ENCODE measurements at regions not wholly inside any gene's neighbourhood (a gene's known extent, or its start where the extent isn't known, plus 50 kb on each side); places are given as distances from the start of the nearest gene placed in this dataset.

DNA sequence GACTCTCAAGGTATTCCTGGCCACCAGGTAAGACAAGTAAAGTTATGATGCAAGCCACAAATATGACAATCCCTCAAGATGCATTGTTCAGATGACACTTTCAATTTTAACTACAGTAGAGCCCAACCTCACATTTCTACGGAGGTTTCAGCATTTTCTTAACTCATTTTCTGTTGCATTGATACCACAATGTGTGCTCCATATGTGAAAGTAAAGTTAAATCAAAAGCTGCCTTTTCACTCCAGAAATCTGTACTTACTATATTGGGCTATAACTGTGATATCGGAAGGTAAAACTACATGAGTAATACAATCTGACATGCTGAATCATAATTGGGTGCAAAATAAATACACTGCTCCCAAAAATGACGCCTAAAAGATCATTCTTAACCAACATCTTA, 333.6 kb upstream of the MEF2C start:
- in situ Hi-C loops (cut with HindIII; ENCODE audit: low pct_unique_long_range_greater_than_20kb, low sequenced_read_pairs): no loop called here
- TF ChIP-seq JUND (IDR thresholded peaks at IDR 0.05; ENCODE audit: low read depth): no peak
- DNase-seq (ENCODE audit: low read depth in 1 of 2, low spot score in 1 of 2): no peak

- no peak for DNase-seq (ENCODE audit: low read depth in 1 of 2, low spot score in 1 of 2)
- in situ Hi-C loops (cut with HindIII; ENCODE audit: low pct_unique_long_range_greater_than_20kb, low sequenced_read_pairs): no loop called here
- TF ChIP-seq JUND (IDR thresholded peaks at IDR 0.05; ENCODE audit: low read depth): no peak
Measured at GRCh38 chr5:89213573-89213972, 330.6 kb upstream of the MEF2C start.

DNA sequence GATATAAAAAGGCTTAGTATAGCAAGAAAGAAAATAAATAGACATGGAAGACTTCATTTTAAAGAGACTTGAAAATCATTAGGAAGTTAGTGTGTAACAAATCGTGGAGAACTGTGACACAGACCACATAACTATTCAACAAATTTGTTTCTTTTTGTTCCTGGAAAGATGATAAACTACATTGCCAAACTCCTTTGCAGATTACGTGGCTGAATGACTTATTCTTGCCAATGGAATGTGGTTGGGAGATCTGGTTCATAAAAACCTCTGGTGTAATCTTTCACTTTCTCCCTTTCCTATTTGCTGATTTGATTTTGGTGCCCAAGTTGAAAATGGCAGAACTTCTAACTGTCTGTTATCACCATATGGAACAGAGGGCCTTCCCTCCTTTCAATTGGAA, 328.9 kb upstream of the MEF2C start:
- TF ChIP-seq JUND (IDR thresholded peaks at IDR 0.05; ENCODE audit: low read depth): no peak
- DNase-seq (ENCODE audit: low read depth in 1 of 2, low spot score in 1 of 2): no peak
- in situ Hi-C loops (cut with HindIII; ENCODE audit: low pct_unique_long_range_greater_than_20kb, low sequenced_read_pairs): no loop called here

DNA sequence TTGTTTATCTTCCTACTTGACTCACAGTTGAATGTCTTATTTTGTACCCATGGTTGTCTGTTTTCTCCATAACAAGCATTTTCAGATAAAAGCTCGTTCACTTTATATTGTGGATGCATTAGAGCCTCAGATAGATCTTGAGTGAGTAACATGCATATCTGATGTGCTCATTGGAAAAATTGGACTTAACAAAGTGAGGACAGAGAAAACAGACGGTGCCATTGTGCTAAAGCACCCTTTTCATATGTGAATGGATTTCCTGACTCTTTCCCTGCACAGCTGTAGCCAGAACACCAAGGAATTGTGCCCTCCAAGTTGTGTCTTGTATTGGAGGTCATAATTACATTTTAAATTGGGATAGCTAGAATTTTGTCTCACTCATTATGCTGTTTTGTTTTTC, 325.8 kb upstream of the MEF2C start:
- no peak for TF ChIP-seq JUND (IDR thresholded peaks at IDR 0.05; ENCODE audit: low read depth)
- in situ Hi-C loops (cut with HindIII; ENCODE audit: low pct_unique_long_range_greater_than_20kb, low sequenced_read_pairs): no loop called here
- DNase-seq (ENCODE audit: low read depth in 1 of 2, low spot score in 1 of 2): no peak

- TF ChIP-seq JUND (IDR thresholded peaks at IDR 0.05; ENCODE audit: low read depth): no peak
- in situ Hi-C loops (cut with HindIII; ENCODE audit: low pct_unique_long_range_greater_than_20kb, low sequenced_read_pairs): no loop called here
- no peak for DNase-seq (ENCODE audit: low read depth in 1 of 2, low spot score in 1 of 2)
Measured at GRCh38 chr5:89208392-89208791, 325.4 kb upstream of the MEF2C start.

DNA sequence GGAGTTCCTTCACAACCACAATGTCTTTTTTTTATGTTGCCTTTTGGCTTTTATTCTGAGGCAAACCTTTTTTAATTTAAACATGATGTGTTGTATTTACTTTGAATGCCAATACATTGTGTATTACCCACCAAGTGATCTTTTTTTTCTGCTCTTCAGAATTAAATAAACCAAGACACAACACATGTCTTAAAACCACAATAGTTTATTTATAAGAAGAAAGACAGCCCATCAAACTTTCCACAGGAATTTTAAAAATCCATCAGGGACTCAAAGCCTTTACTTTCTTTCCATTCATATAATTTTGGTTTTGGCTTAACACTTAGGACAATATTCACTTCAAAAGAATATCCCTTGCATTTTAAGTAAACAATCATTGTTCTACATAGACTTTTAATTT, 321.8 kb upstream of the MEF2C start:
- DNase-seq (ENCODE audit: low read depth in 1 of 2, low spot score in 1 of 2): no peak
- TF ChIP-seq JUND (IDR thresholded peaks at IDR 0.05; ENCODE audit: low read depth): no peak
- in situ Hi-C loops (cut with HindIII; ENCODE audit: low pct_unique_long_range_greater_than_20kb, low sequenced_read_pairs): no loop called here

GRCh38 chr5:89203611-89204010, 320.6 kb upstream of the MEF2C start:
- TF ChIP-seq JUND (IDR thresholded peaks at IDR 0.05; ENCODE audit: low read depth): no peak
- no peak for DNase-seq (ENCODE audit: low read depth in 1 of 2, low spot score in 1 of 2)
- in situ Hi-C loops (cut with HindIII; ENCODE audit: low pct_unique_long_range_greater_than_20kb, low sequenced_read_pairs): no loop called here

GRCh38 chr5:89200899-89201298, 317.9 kb upstream of the MEF2C start:
- in situ Hi-C loops (cut with HindIII; ENCODE audit: low pct_unique_long_range_greater_than_20kb, low sequenced_read_pairs): no loop called here
- no peak for TF ChIP-seq JUND (IDR thresholded peaks at IDR 0.05; ENCODE audit: low read depth)
- DNase-seq (ENCODE audit: low read depth in 1 of 2, low spot score in 1 of 2): no peak

- TF ChIP-seq JUND (IDR thresholded peaks at IDR 0.05; ENCODE audit: low read depth): no peak
- no peak for DNase-seq (ENCODE audit: low read depth in 1 of 2, low spot score in 1 of 2)
- in situ Hi-C loops (cut with HindIII; ENCODE audit: low pct_unique_long_range_greater_than_20kb, low sequenced_read_pairs): no loop called here
Measured at GRCh38 chr5:89199306-89199705, 316.3 kb upstream of the MEF2C start.

GRCh38 chr5:89191374-89191773, 308.4 kb upstream of the MEF2C start:
- no peak for TF ChIP-seq JUND (IDR thresholded peaks at IDR 0.05; ENCODE audit: low read depth)
- in situ Hi-C loops (cut with HindIII; ENCODE audit: low pct_unique_long_range_greater_than_20kb, low sequenced_read_pairs): no loop called here

DNA sequence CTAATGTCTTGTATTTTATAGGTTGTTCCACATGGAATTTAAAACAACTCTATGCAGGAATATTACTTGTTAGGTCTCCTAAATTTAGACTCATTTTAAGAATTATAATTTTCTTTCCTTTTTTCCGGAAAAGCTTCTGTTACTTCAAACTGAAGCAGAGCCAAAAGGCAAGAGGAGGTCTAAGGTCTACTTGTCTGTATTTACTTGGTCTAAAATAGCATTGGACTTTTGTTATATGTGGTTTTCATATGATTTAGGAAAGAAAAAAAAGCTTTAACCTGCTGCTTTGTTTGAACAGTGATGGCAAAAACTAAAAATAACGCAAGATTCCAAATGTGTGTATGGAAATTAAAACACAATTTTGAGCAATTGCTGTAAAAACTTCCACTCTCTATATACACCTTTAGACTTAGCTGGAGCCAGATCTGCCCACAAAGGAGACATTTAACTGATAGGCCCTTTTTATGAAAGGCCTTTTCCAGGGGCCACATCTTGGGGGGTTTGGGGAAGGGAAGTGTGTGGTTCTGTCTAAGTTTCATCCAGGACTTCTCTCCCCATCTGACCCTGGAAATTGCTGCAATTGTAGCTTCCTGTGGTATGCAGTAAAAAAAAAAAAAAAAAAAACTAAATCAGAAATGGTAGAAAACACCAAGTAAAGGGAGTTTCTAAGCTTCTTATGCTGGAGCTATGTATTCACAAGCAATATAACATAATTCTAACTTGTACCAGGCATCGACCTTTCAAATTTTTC, 307.7 kb upstream of the MEF2C start:
- no peak for DNase-seq (ENCODE audit: low read depth in 1 of 2, low spot score in 1 of 2)
- in situ Hi-C loops (cut with HindIII; ENCODE audit: low pct_unique_long_range_greater_than_20kb, low sequenced_read_pairs): no loop called here
- no peak for TF ChIP-seq JUND (IDR thresholded peaks at IDR 0.05; ENCODE audit: low read depth)

More at GRCh38 chr5:89191374-89191773, 308.4 kb upstream of the MEF2C start:
- DNase-seq (ENCODE audit: low read depth in 1 of 2, low spot score in 1 of 2): no peak

- no peak for DNase-seq (ENCODE audit: low read depth in 1 of 2, low spot score in 1 of 2)
- TF ChIP-seq JUND (IDR thresholded peaks at IDR 0.05; ENCODE audit: low read depth): no peak
- in situ Hi-C loops (cut with HindIII; ENCODE audit: low pct_unique_long_range_greater_than_20kb, low sequenced_read_pairs): no loop called here
Measured at GRCh38 chr5:89187883-89188465, 305.0 kb upstream of the MEF2C start.

GRCh38 chr5:89187268-89187667, 304.3 kb upstream of the MEF2C start:
- in situ Hi-C loops (cut with HindIII; ENCODE audit: low pct_unique_long_range_greater_than_20kb, low sequenced_read_pairs): no loop called here

DNA sequence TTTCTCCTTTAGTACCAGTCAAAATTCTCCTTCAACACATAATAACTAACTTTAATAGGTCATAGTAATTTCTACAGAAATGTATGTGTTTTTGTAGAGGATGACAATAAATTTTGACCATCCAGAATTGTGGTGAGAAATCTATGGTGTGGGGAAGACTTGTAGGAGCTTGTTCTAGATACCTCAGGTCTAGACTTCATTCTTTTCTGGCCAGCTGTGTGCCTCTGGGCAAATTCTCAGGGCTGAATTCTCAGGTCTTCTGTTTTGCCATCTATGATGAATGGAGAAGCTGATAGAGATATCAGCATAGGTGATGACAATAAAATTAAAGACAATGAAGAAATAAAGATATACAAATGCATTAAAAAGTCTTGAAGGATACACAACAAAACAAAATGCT, 298.6 kb upstream of the MEF2C start:
- no peak for DNase-seq (ENCODE audit: low read depth in 1 of 2, low spot score in 1 of 2)
- no peak for TF ChIP-seq JUND (IDR thresholded peaks at IDR 0.05; ENCODE audit: low read depth)
- in situ Hi-C loops (cut with HindIII; ENCODE audit: low pct_unique_long_range_greater_than_20kb, low sequenced_read_pairs): no loop called here

More at GRCh38 chr5:89187268-89187667, 304.3 kb upstream of the MEF2C start:
- DNase-seq (ENCODE audit: low read depth in 1 of 2, low spot score in 1 of 2): no peak
- TF ChIP-seq JUND (IDR thresholded peaks at IDR 0.05; ENCODE audit: low read depth): no peak

All from T47D (cell line).